Osteoblast (primary cell): ENCODE measurements at regions not wholly inside any gene's neighbourhood (a gene's known extent, or its start where the extent isn't known, plus 50 kb on each side); places are given as distances from the start of the nearest gene placed in this dataset.

Experiments
- DNase-seq: peaks from one replicate; pipeline ENCODE4 v3.0.0; 2011; ENCODE audit warnings: low spot score, mixed read lengths; ENCODE audit not compliant: insufficient read length; ENCODE audit errors: missing footprints
- H2AFZ ChIP-seq: 2 replicates; pipeline ENCODE4 v1.6.0; 2011; ENCODE audit warnings: mild to moderate bottlenecking, low read length
- H3K27ac ChIP-seq: 2 replicates; pipeline ENCODE4 v1.5.1; 2011; ENCODE audit warnings: mild to moderate bottlenecking, low read depth, low read length, moderate library complexity
- H3K27me3 ChIP-seq: 2 replicates; pipeline ENCODE4 v1.6.0; 2012; ENCODE audit warnings: mild to moderate bottlenecking, control low read depth, inconsistent platforms, low read length, moderate library complexity; ENCODE audit not compliant: insufficient read depth
- H3K36me3 ChIP-seq: 2 replicates; pipeline ENCODE4 v1.5.1; 2011; ENCODE audit warnings: mild to moderate bottlenecking, low read length, control low read depth, moderate library complexity; ENCODE audit not compliant: insufficient read depth
- H3K4me1 ChIP-seq: 2 replicates; pipeline ENCODE4 v1.5.1; 2011; ENCODE audit warnings: mild to moderate bottlenecking, low read length, control low read depth, moderate library complexity; ENCODE audit not compliant: insufficient read depth
- H3K4me2 ChIP-seq: 2 replicates; pipeline ENCODE4 v1.6.0; 2011; ENCODE audit warnings: mild to moderate bottlenecking, low read length; ENCODE audit not compliant: insufficient read depth
- H3K4me3 ChIP-seq: fragments of 200-600 bp; sonication (generic); 3 replicates; pipeline ENCODE4 v1.5.1; 2012; ENCODE audit warnings: mild to moderate bottlenecking, low read length, inconsistent platforms; ENCODE audit not compliant: insufficient read depth
- H3K79me2 ChIP-seq: 2 replicates; pipeline ENCODE4 v1.6.0; 2012; ENCODE audit warnings: mild to moderate bottlenecking, low read length, control low read depth, inconsistent platforms; ENCODE audit not compliant: insufficient read depth
- H3K9me3 ChIP-seq: 2 replicates; pipeline ENCODE4 v1.5.1; 2011; ENCODE audit warnings: low read depth, low read length, control low read depth
- H4K20me1 ChIP-seq: 2 replicates; pipeline ENCODE4 v1.6.0; 2012; ENCODE audit warnings: mild to moderate bottlenecking, low read length, control low read depth; ENCODE audit not compliant: insufficient read depth
- TF ChIP-seq, protein P1 (sequence below): IDR thresholded peaks from 2 replicates; pipeline ENCODE4 v1.5.1; 2011; ENCODE audit warnings: mild to moderate bottlenecking, low read depth, low read length, moderate library complexity; ENCODE audit errors: extremely low read depth

DNA sequence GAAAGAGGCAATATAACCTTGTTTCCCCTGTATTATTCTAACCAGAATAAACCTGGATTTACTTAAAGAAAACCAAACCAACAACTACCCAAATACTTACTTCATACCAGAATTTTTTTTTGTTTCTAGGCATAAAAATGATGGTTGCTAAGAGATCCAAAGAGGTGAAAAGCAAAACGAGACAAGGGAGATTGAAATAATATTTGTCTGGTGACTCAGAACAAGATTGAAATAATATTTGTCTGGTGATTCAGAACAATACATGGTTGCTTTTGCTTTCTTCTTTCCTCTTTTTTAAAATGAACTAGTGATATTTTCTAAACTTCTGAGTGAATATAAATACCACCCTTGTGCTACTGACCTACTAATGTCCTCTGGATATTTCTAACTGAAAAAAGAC is 592.9 kb downstream of the KCTD12 start:
- Histone ChIP-seq H3K27ac (peak overlapping the region; percentile 77), H4K20me1 (no peaks in the 10 kb centered on the region), H3K27me3 (no peaks in the 10 kb centered on the region), H3K36me3 (no peaks in the 10 kb centered on the region), H3K9me3 (no peaks in the 10 kb centered on the region), H2AFZ (no peak overlapping the region), H3K4me3 (no peak overlapping the region), H3K4me1 (peaks cover 16% of the 10 kb centered on the region), H3K79me2 (no peaks in the 10 kb centered on the region), H3K4me2 (peak overlapping the region; percentile 49)
- DNase-seq: peak; percentile 49
- TF ChIP-seq, protein P1, sequence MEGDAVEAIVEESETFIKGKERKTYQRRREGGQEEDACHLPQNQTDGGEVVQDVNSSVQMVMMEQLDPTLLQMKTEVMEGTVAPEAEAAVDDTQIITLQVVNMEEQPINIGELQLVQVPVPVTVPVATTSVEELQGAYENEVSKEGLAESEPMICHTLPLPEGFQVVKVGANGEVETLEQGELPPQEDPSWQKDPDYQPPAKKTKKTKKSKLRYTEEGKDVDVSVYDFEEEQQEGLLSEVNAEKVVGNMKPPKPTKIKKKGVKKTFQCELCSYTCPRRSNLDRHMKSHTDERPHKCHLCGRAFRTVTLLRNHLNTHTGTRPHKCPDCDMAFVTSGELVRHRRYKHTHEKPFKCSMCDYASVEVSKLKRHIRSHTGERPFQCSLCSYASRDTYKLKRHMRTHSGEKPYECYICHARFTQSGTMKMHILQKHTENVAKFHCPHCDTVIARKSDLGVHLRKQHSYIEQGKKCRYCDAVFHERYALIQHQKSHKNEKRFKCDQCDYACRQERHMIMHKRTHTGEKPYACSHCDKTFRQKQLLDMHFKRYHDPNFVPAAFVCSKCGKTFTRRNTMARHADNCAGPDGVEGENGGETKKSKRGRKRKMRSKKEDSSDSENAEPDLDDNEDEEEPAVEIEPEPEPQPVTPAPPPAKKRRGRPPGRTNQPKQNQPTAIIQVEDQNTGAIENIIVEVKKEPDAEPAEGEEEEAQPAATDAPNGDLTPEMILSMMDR: no peak

GRCh38 chr13:76292726-76293125 is 593.5 kb downstream of the KCTD12 start:
- H3K27ac ChIP-seq: peak overlapping the region; percentile 77
- H4K20me1 ChIP-seq: no peaks in the 10 kb centered on the region
- H3K36me3 ChIP-seq: no peaks in the 10 kb centered on the region
- no peak for DNase-seq
- peaks cover 16% of the 10 kb centered on the region for H3K4me1 ChIP-seq
- no peaks in the 10 kb centered on the region for H3K9me3 ChIP-seq
- H2AFZ ChIP-seq: no peak overlapping the region
- peak overlapping the region; percentile 49 for H3K4me2 ChIP-seq
- H3K4me3 ChIP-seq: no peak overlapping the region
- no peaks in the 10 kb centered on the region for H3K79me2 ChIP-seq
- TF ChIP-seq, protein P1: no peak
- H3K27me3 ChIP-seq: no peaks in the 10 kb centered on the region

GRCh38 chr13:76292031-76292430 is 594.2 kb downstream of the KCTD12 start:
- H3K79me2 ChIP-seq: no peaks in the 10 kb centered on the region
- H3K4me1 ChIP-seq: peaks cover 16% of the 10 kb centered on the region
- no peak overlapping the region for H3K27ac ChIP-seq
- no peak overlapping the region for H2AFZ ChIP-seq
- no peaks in the 10 kb centered on the region for H4K20me1 ChIP-seq
- no peak overlapping the region for H3K4me2 ChIP-seq
- DNase-seq: no peak
- TF ChIP-seq, protein P1: no peak
- H3K4me3 ChIP-seq: no peak overlapping the region
- no peaks in the 10 kb centered on the region for H3K27me3 ChIP-seq
- H3K9me3 ChIP-seq: no peaks in the 10 kb centered on the region
- H3K36me3 ChIP-seq: no peaks in the 10 kb centered on the region

DNA sequence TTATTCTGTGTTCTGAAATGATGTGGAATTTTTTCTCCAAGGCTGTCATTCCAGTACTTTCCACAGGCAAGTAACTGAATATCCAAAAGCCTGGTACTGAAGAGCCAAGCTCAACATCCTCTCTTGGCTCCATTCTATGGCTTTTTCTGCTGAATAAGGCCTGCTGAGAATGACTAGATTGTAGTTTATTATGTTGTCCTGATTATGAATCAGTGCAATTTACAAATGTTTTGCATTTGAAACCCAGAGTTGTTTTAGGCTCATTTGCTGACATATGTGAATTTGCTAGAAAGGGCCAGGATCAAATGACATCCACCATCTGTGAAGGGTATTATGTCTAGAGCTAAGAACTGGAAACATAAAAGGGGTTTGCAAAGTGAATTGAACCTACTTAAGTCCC is 596.6 kb downstream of the KCTD12 start:
- no peak overlapping the region for H3K27ac ChIP-seq
- H3K4me1 ChIP-seq: peaks cover 32% of the 10 kb centered on the region
- H3K27me3 ChIP-seq: no peaks in the 10 kb centered on the region
- TF ChIP-seq, protein P1: no peak
- H3K9me3 ChIP-seq: no peaks in the 10 kb centered on the region
- H2AFZ ChIP-seq: no peak overlapping the region
- H3K36me3 ChIP-seq: no peaks in the 10 kb centered on the region
- no peaks in the 10 kb centered on the region for H4K20me1 ChIP-seq
- H3K4me2 ChIP-seq: no peak overlapping the region
- no peaks in the 10 kb centered on the region for H3K79me2 ChIP-seq
- H3K4me3 ChIP-seq: no peak overlapping the region
- no peak for DNase-seq
